Vagina (tissue), 2 donors: ENCODE measurements at regions not wholly inside any gene's neighbourhood (a gene's known extent, or its start where the extent isn't known, plus 50 kb on each side); places are given as distances from the start of the nearest gene placed in this dataset.

ENCODE experiments used
- CTCF ChIP-seq, 3 experiments: fragments of 450-650 bp in 2 of 3; fragments of 200-600 bp in 1 of 3; sonication (generic) in 1 of 3; IDR thresholded peaks; one replicate each; pipeline ENCODE4 v1.5.1; 2017 to 2019; ENCODE audit warnings: antibody characterized with exemption in 3 of 3, mild to moderate bottlenecking in 2 of 3, moderate library complexity in 2 of 3
- POLR2A ChIP-seq, 2 donors: fragments of 450-650 bp; IDR thresholded peaks; one replicate each; pipeline ENCODE4 v1.6.1; 2017; ENCODE audit warnings: antibody characterized with exemption in 2 of 2, mild to moderate bottlenecking in 2 of 2, moderate library complexity in 2 of 2
- POLR2AphosphoS5 ChIP-seq, 2 donors: sonication (generic); formaldehyde crosslinking; IDR thresholded peaks; one replicate each; pipeline ENCODE4 v1.9.0; 2017; ENCODE audit warnings: antibody characterized with exemption in 2 of 2, mild to moderate bottlenecking in 2 of 2, low read depth in 1 of 2; ENCODE audit not compliant: insufficient read depth in 1 of 2

GRCh38 chr1:175844877-175845276 lies 101.5 kb upstream of the TNR start:
- TF ChIP-seq CTCF (IDR thresholded peaks at IDR 0.05) (no peak), POLR2A (IDR thresholded peaks at IDR 0.05) (no peak), POLR2AphosphoS5 (IDR thresholded peaks at IDR 0.05; ENCODE audit: insufficient read depth in 1 of 2, low read depth in 1 of 2) (no peak)
